Caco-2 (cell line): ENCODE measurements at regions not wholly inside any gene's neighbourhood (a gene's known extent, or its start where the extent isn't known, plus 50 kb on each side); places are given as distances from the start of the nearest gene placed in this dataset.

Experiments
- BruUV-seq: library from RNA; stranded (reverse); fragments of 400-500 nt; replicated peaks from 2 replicates; lab custom pipeline; 2021; lab: Mats Ljungman, UMichigan
- CTCF ChIA-PET: fragments of 300-600 bp; sonication (Branson Sonifier 250); formaldehyde crosslinking; loops from one replicate; lab custom pipeline; 2022; ENCODE audit warnings: antibody characterized with exemption; lab: Charles Lee
- POLR2A ChIA-PET: fragments of 300-600 bp; sonication (Branson Sonifier 250); formaldehyde crosslinking; loops from one replicate; lab custom pipeline; 2022; ENCODE audit warnings: antibody characterized with exemption; lab: Charles Lee
- DNase-seq, 2 experiments: peaks; one replicate each; pipeline versions ENCODE4 v3.0.0 to v3.0.0-alpha.2; 2020 to 2022
- H3K27me3 ChIP-seq: replicated peaks from 2 replicates; pipeline ENCODE4 v1.6.0; 2011; ENCODE audit warnings: low read length; ENCODE audit not compliant: control insufficient read depth, insufficient read depth
- H3K36me3 ChIP-seq: 2 replicates; pipeline ENCODE4 v1.5.1; 2011; ENCODE audit warnings: low read length; ENCODE audit not compliant: control insufficient read depth, insufficient read depth
- H3K4me1 ChIP-seq: fragments of 250-450 bp; sonication (Bioruptor Pico); 2 replicates; pipeline ENCODE4 v1.5.1; 2020; ENCODE audit warnings: mild to moderate bottlenecking
- H3K4me3 ChIP-seq: 2 replicates; pipeline ENCODE4 v1.5.1; 2011; ENCODE audit warnings: low read depth, mild to moderate bottlenecking, control low read depth, low read length
- H3K9me3 ChIP-seq: fragments of 250-450 bp; sonication (Bioruptor Pico); 2 replicates; pipeline ENCODE4 v1.5.1; 2020; ENCODE audit warnings: mild to moderate bottlenecking, moderate library complexity
- H3K27ac Mint-ChIP-seq: one replicate; pipeline ENCODE4 v1.8.0; 2022; ENCODE audit warnings: mixed read lengths; ENCODE audit not compliant: unreplicated experiment
- H3K27me3 Mint-ChIP-seq: one replicate; pipeline ENCODE4 v1.8.0; 2022; ENCODE audit warnings: mixed read lengths; ENCODE audit not compliant: insufficient read depth, unreplicated experiment
- H3K36me3 Mint-ChIP-seq: one replicate; pipeline ENCODE4 v1.8.0; 2022; ENCODE audit warnings: mild to moderate bottlenecking, mixed read lengths; ENCODE audit not compliant: insufficient read depth, unreplicated experiment
- H3K4me1 Mint-ChIP-seq: one replicate; pipeline ENCODE4 v1.8.0; 2022; ENCODE audit warnings: low read depth, mixed read lengths; ENCODE audit not compliant: unreplicated experiment
- H3K4me3 Mint-ChIP-seq: one replicate; pipeline ENCODE4 v1.8.0; 2022; ENCODE audit warnings: mild to moderate bottlenecking, moderate library complexity, mixed read lengths; ENCODE audit not compliant: unreplicated experiment
- H3K9me3 Mint-ChIP-seq: one replicate; pipeline ENCODE4 v1.8.0; 2022; ENCODE audit warnings: mixed read lengths; ENCODE audit not compliant: unreplicated experiment
- CTCF ChIP-seq, 2 experiments: fragments of 200-600 bp in 1 of 2; IDR thresholded peaks; 1 replicate in 1 of 2; 2 replicates in 1 of 2; pipeline versions ENCODE4 v1.5.1 to v1.8.0; 2011 to 2022; ENCODE audit warnings: antibody characterized with exemption in 1 of 2, control low read depth in 1 of 2, inconsistent platforms in 1 of 2, low read depth in 1 of 2, low read length in 1 of 2, mild to moderate bottlenecking in 1 of 2, moderate library complexity in 1 of 2; ENCODE audit not compliant: insufficient read depth in 1 of 2, severe bottlenecking in 1 of 2, unreplicated experiment in 1 of 2
- intact Hi-C: fragments of 100-400 bp; cut with micrococcal nuclease; formaldehyde crosslinking; loops from one replicate; pipeline ENCODE4 v1.10.0; 2022; ENCODE audit not compliant: unreplicated experiment

- BruUV-seq, result no TSS peak
- no peak for TF ChIP-seq CTCF (IDR thresholded peaks at IDR 0.05; ENCODE audit: insufficient read depth in 1 of 2, low read depth in 1 of 2, low read length in 1 of 2, severe bottlenecking in 1 of 2, unreplicated experiment in 1 of 2)
- no peaks in the 10 kb centered on the region for H3K27me3 ChIP-seq
- Mint-ChIP-seq H3K9me3 (no peaks in the 10 kb centered on the region), H3K27ac (no peak overlapping the region), H3K27me3 (no peaks in the 10 kb centered on the region), H3K36me3 (no peaks in the 10 kb centered on the region), H3K4me3 (no peak overlapping the region), H3K4me1 (no peaks in the 10 kb centered on the region)
- no peaks in the 10 kb centered on the region for H3K4me1 ChIP-seq
- H3K36me3 ChIP-seq, result no peaks in the 10 kb centered on the region
- no peak overlapping the region for H3K4me3 ChIP-seq
- POLR2A ChIA-PET, result no interaction called here
- CTCF ChIA-PET, result no interaction called here
- intact Hi-C loops, result loop anchor here (10.0 kb wide), 2 partner anchors 566 to 906 kb away; no protein-coding TSS in a partner anchor
- no peak for DNase-seq
- no peaks in the 10 kb centered on the region for H3K9me3 ChIP-seq
Observed at GRCh38 chr9:80878556-80878955, 810.8 kb downstream of the TLE1 start.

- DNase-seq, result no peak
- no peaks in the 10 kb centered on the region for H3K36me3 ChIP-seq
- H3K4me1 ChIP-seq, result no peaks in the 10 kb centered on the region
- Mint-ChIP-seq H3K4me3 (no peak overlapping the region), H3K4me1 (no peaks in the 10 kb centered on the region), H3K27ac (no peak overlapping the region), H3K36me3 (no peaks in the 10 kb centered on the region), H3K9me3 (no peaks in the 10 kb centered on the region), H3K27me3 (no peaks in the 10 kb centered on the region)
- TF ChIP-seq CTCF (IDR thresholded peaks at IDR 0.05; ENCODE audit: insufficient read depth in 1 of 2, low read depth in 1 of 2, low read length in 1 of 2, severe bottlenecking in 1 of 2, unreplicated experiment in 1 of 2), result no peak
- H3K4me3 ChIP-seq, result no peak overlapping the region
- POLR2A ChIA-PET, result no interaction called here
- BruUV-seq, result no TSS peak
- H3K9me3 ChIP-seq, result no peaks in the 10 kb centered on the region
- H3K27me3 ChIP-seq, result no peaks in the 10 kb centered on the region
- intact Hi-C loops, result loop anchor here (10.0 kb wide), 2 partner anchors 569 to 909 kb away; no protein-coding TSS in a partner anchor
- CTCF ChIA-PET, result no interaction called here
Observed at GRCh38 chr9:80875947-80876346, 813.4 kb downstream of the TLE1 start.

GRCh38 chr9:80874276-80874675, 815.1 kb downstream of the TLE1 start:
- ChIA-PET POLR2A (no interaction called here), CTCF (no interaction called here)
- intact Hi-C loops, result loop anchor here (5.0 to 10.0 kb wide), 4 partner anchors 571 to 978 kb away; partner anchors contain the start of gene TLE1
- Histone ChIP-seq H3K4me1 (no peaks in the 10 kb centered on the region), H3K36me3 (no peaks in the 10 kb centered on the region), H3K9me3 (no peaks in the 10 kb centered on the region), H3K4me3 (no peak overlapping the region), H3K27me3 (no peaks in the 10 kb centered on the region)
- no peak for DNase-seq
- Mint-ChIP-seq H3K4me1 (no peaks in the 10 kb centered on the region), H3K27ac (no peak overlapping the region), H3K27me3 (no peaks in the 10 kb centered on the region), H3K9me3 (no peaks in the 10 kb centered on the region), H3K36me3 (no peaks in the 10 kb centered on the region), H3K4me3 (no peak overlapping the region)
- BruUV-seq, result no TSS peak
- TF ChIP-seq CTCF (IDR thresholded peaks at IDR 0.05; ENCODE audit: insufficient read depth in 1 of 2, low read depth in 1 of 2, low read length in 1 of 2, severe bottlenecking in 1 of 2, unreplicated experiment in 1 of 2), result no peak
